ENCODE measurements at regions not wholly inside any gene's neighbourhood (a gene's known extent, or its start where the extent isn't known, plus 50 kb on each side); places are given as distances from the start of the nearest gene placed in this dataset.

GRCh38 chr6:56745081-56745480 lies 102.4 kb upstream of the DST start:
- TF ChIP-seq CTCF (conservative IDR thresholded peaks at IDR 0.05) (no peak), ZFX (IDR thresholded peaks at IDR 0.05) (no peak)
